ENCODE measurements at regions not wholly inside any gene's neighbourhood (a gene's known extent, or its start where the extent isn't known, plus 50 kb on each side); places are given as distances from the start of the nearest gene placed in this dataset.

DNA sequence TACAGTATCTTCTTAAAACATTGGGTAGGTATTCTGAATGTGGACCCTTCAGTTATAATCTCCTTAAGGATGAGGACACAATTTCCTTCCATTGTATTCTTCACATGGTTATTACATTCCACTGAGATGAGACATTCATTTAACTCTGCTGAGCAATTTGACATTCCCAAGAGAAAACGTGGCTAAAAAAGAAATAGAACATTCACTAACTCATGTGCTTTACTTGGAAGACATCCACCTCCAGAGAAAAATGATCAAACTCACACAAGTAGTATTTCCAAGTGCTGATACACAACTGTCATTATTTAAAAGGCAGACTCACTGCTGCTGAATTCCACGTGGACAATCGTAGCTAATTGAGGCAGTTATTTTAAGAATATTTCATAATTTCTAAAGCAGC lies 227.9 kb upstream of the ANKRD50 start (continued):
- TF ChIP-seq ZBTB33 (IDR thresholded peaks at IDR 0.05; ENCODE audit: extremely low read depth, insufficient replicate concordance, low read length) (no peak), ZNF274 (IDR thresholded peaks at IDR 0.05; ENCODE audit: low read depth, low read length) (no peak), YY1 (IDR thresholded peaks at IDR 0.05; ENCODE audit: extremely low read depth, insufficient replicate concordance, low read depth, low read length) (no peak)
- TF ChIP-seq, protein P1, sequence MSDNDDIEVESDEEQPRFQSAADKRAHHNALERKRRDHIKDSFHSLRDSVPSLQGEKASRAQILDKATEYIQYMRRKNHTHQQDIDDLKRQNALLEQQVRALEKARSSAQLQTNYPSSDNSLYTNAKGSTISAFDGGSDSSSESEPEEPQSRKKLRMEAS (IDR thresholded peaks at IDR 0.05), result peak; percentile 79

DNA sequence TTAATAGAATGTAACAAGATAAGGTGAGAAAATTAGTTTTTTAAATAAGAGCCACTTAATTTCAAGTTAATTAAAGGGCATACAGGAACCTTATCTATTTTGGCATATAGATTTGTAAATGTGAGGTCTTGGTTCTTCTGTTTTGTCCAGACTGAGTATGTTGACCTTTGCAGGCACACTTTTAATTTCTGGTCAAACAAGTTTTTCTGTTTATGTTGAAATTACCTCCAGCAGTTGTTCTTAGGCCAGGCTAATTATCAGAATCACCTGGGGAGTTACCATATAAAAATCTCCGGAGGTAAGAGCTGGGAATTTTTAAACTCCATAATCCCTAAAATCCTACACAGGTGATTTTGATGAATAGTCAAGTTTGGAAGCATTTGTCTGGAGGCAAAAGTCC lies 227.4 kb upstream of the ANKRD50 start:
- DNase-seq (ENCODE audit: low read depth, low spot score) (no peak), ATAC-seq (peak; percentile 25; the same call in 1 of the 2 replicates)
- Histone ChIP-seq H3K36me3 (ENCODE audit: control insufficient read depth in 1 of 2, insufficient read depth in 2 of 2, low read length in 2 of 2) (no peaks in the 10 kb centered on the region), H4K20me1 (ENCODE audit: insufficient read depth) (no peaks in the 10 kb centered on the region), H3K4me1 (ENCODE audit: control insufficient read depth in 1 of 2, insufficient read depth in 2 of 2, low read length in 2 of 2) (peaks cover 22 to 28% of the 10 kb centered on the region in 2 experiments), H3K9me2 (ENCODE audit: insufficient read depth) (no peaks in the 10 kb centered on the region), H3K4me3 (replicated peaks in 1 of 2; ENCODE audit: low read depth in 1 of 2, low read length in 2 of 2) (no peak overlapping the region), H3K9ac (ENCODE audit: low read length) (0 out of 2 replicates have a peak overlapping the region, but pooled peaks have one; percentile 4), H3K9me3 (ENCODE audit: control insufficient read depth in 1 of 2, insufficient read depth in 1 of 2, low read depth in 1 of 2, low read length in 2 of 2) (no peaks in the 10 kb centered on the region), H3K27ac (ENCODE audit: low read depth, low read length) (peak overlapping the region; percentile 40; the same call in 1 of the 2 replicates), H3K27me3 (ENCODE audit: insufficient read depth, low read length) (no peaks in the 10 kb centered on the region), H2AFZ (ENCODE audit: low read depth, low read length, poor library complexity, severe bottlenecking) (peak overlapping the region; percentile 98), H3K79me2 (ENCODE audit: insufficient read depth, low read length) (no peaks in the 10 kb centered on the region), H3K4me2 (ENCODE audit: low read length) (peak overlapping the region; percentile 57)
- TF ChIP-seq YY1 (IDR thresholded peaks at IDR 0.05; ENCODE audit: extremely low read depth, insufficient replicate concordance, low read depth, low read length) (no peak), EZH2 (IDR thresholded peaks at IDR 0.05) (no peak), ZNF274 (IDR thresholded peaks at IDR 0.05; ENCODE audit: low read depth, low read length) (no peak), CEBPB (IDR thresholded peaks at IDR 0.05; ENCODE audit: low read depth) (no peak), EZH2phosphoT487 (IDR thresholded peaks at IDR 0.05; ENCODE audit: borderline replicate concordance) (no peak), ZFX (IDR thresholded peaks at IDR 0.05) (no peak), SP1 (IDR thresholded peaks at IDR 0.05; ENCODE audit: low read depth) (no peak), CBX3 (IDR thresholded peaks at IDR 0.05; ENCODE audit: low read depth) (no peak)
- TF ChIP-seq, protein P1 (IDR thresholded peaks at IDR 0.05), result no peak
- POLR2A ChIA-PET, result no interaction called here
- no TSS peak for BruUV-seq (replicated peaks)
- RAD21 ChIA-PET (ENCODE audit: low non-redundant PET in 1 of 2, low total read pairs in 2 of 2, uncharacterized antibody in 2 of 2, unreplicated experiment in 2 of 2), result no interaction called here
- CTCF ChIA-PET, result no interaction called here
- intact Hi-C loops (cut with micrococcal nuclease), result loop anchor here (10.0 kb wide), 1 partner anchor 225 kb away; the partner anchor contains the start of gene ANKRD50

Data from HCT116 (cell line).